H1 (cell line): ENCODE measurements at regions not wholly inside any gene's neighbourhood (a gene's known extent, or its start where the extent isn't known, plus 50 kb on each side); places are given as distances from the start of the nearest gene placed in this dataset.

Experiments used
- CTCF ChIA-PET: fragments of 300-600 bp; sonication (Branson Sonifier 250); formaldehyde crosslinking; loops from one replicate; lab custom pipeline; 2021; ENCODE audit not compliant: partially characterized antibody; lab: Charles Lee
- POLR2A ChIA-PET: fragments of 300-600 bp; sonication (Branson Sonifier 250); formaldehyde crosslinking; loops from one replicate; lab custom pipeline; 2021; ENCODE audit warnings: inconsistent platforms; ENCODE audit not compliant: partially characterized antibody; lab: Charles Lee
- DNase-seq, 2 experiments: peaks; one replicate each; pipeline versions ENCODE4 v3.0.0 to v3.0.0-alpha.2; 2010 to 2022; ENCODE audit warnings: low spot score in 2 of 2, low read depth in 1 of 2, mixed read lengths in 1 of 2
- FAIRE-seq: peaks from 2 replicates; lab custom pipeline; 2011; peaks lifted over from hg19 to GRCh38; lab: Jason Lieb, UNC
- H2AFZ ChIP-seq: 2 replicates; pipeline ENCODE4 v1.8.1; 2012; ENCODE audit warnings: low read length, inconsistent platforms
- H2AK5ac ChIP-seq: 2 replicates; pipeline ENCODE4 v1.6.1; 2013; ENCODE audit warnings: low read depth, low read length
- H2BK120ac ChIP-seq: replicated peaks from 2 replicates; pipeline ENCODE3; 2013; ENCODE audit warnings: low read depth, low read length, inconsistent platforms
- H2BK12ac ChIP-seq: 2 replicates; pipeline ENCODE4 v1.6.1; 2013; ENCODE audit warnings: low read depth, low read length
- H2BK15ac ChIP-seq: 2 replicates; pipeline ENCODE4 v1.6.1; 2013; ENCODE audit warnings: low read length
- H2BK20ac ChIP-seq: 2 replicates; pipeline ENCODE4 v1.6.1; 2013; ENCODE audit warnings: low read length
- H2BK5ac ChIP-seq: 2 replicates; pipeline ENCODE4 v1.6.1; 2013; ENCODE audit warnings: low read depth, low read length
- H3K14ac ChIP-seq: 2 replicates; pipeline ENCODE4 v1.6.1; 2013; ENCODE audit warnings: inconsistent platforms; ENCODE audit not compliant: insufficient read length
- H3K18ac ChIP-seq: 2 replicates; pipeline ENCODE4 v1.6.1; 2013; ENCODE audit warnings: low read length; ENCODE audit errors: extremely low read depth
- H3K23ac ChIP-seq: 2 replicates; pipeline ENCODE4 v1.6.1; 2013; ENCODE audit warnings: inconsistent platforms; ENCODE audit not compliant: insufficient read length
- H3K23me2 ChIP-seq: 2 replicates; pipeline ENCODE4 v1.6.1; 2013; ENCODE audit warnings: low read depth, low read length
- H3K27ac ChIP-seq: 2 replicates; pipeline ENCODE4 v1.6.1; 2011; ENCODE audit warnings: low read depth, low read length, inconsistent platforms
- H3K27me3 ChIP-seq, 4 experiments: replicated peaks in 1 of 4; 1 replicate in 1 of 4; 2 replicates in 3 of 4; pipeline versions ENCODE4 v1.6.1 to v1.8.1; 2011 to 2013; ENCODE audit warnings: low read length in 3 of 4, mild to moderate bottlenecking in 3 of 4, inconsistent platforms in 2 of 4, mixed read lengths in 2 of 4, moderate library complexity in 1 of 4; ENCODE audit not compliant: control insufficient read depth in 3 of 4, insufficient read depth in 3 of 4; ENCODE audit errors: extremely low read depth in 1 of 4
- H3K36me3 ChIP-seq, 4 experiments: 2 replicates each; pipeline versions ENCODE4 v1.6.1 to v1.8.1; 2011 to 2013; ENCODE audit warnings: mild to moderate bottlenecking in 4 of 4, low read length in 3 of 4, moderate library complexity in 2 of 4, control low read depth in 1 of 4, inconsistent platforms in 1 of 4; ENCODE audit not compliant: insufficient read depth in 4 of 4, control insufficient read depth in 2 of 4
- H3K4ac ChIP-seq: replicated peaks from 2 replicates; pipeline ENCODE3; 2013; ENCODE audit warnings: low read length, low read depth, mixed read lengths, inconsistent platforms; ENCODE audit not compliant: insufficient read length
- H3K4me1 ChIP-seq, 4 experiments: replicated peaks in 1 of 4; 1 replicate in 1 of 4; 2 replicates in 3 of 4; pipeline versions ENCODE4 v1.6.1 to v1.8.1; 2011 to 2013; ENCODE audit warnings: low read length in 3 of 4, inconsistent platforms in 2 of 4, mixed read lengths in 1 of 4; ENCODE audit not compliant: insufficient read depth in 4 of 4, control insufficient read depth in 3 of 4
- H3K4me2 ChIP-seq, 2 experiments: 2 replicates each; pipeline versions ENCODE4 v1.6.1 to v1.8.1; 2011 to 2013; ENCODE audit warnings: low read depth in 2 of 2, low read length in 2 of 2, control low read depth in 1 of 2, inconsistent platforms in 1 of 2, mild to moderate bottlenecking in 1 of 2; ENCODE audit not compliant: insufficient read depth in 1 of 2
- H3K4me3 ChIP-seq, 4 experiments: fragments of 200-600, 300-600 bp in 1 of 4; sonication (generic), shearing (Covaris generic), sonication (Bioruptor Twin) in 1 of 4; 2 replicates each; pipeline versions ENCODE4 v1.5.1 to v1.8.1; 2011 to 2016; ENCODE audit warnings: low read length in 4 of 4, low read depth in 3 of 4, control low read depth in 2 of 4, inconsistent platforms in 2 of 4, mild to moderate bottlenecking in 2 of 4, mixed read lengths in 1 of 4, moderate library complexity in 1 of 4; ENCODE audit not compliant: insufficient read depth in 2 of 4; ENCODE audit errors: extremely low read depth in 1 of 4
- H3K56ac ChIP-seq: replicated peaks from 2 replicates; pipeline ENCODE3; 2013; ENCODE audit warnings: low read depth, mild to moderate bottlenecking, mixed read lengths, low read length, inconsistent platforms; ENCODE audit not compliant: insufficient read length
- H3K79me1 ChIP-seq: 2 replicates; pipeline ENCODE4 v1.6.1; 2013; ENCODE audit warnings: low read depth, low read length, control low read depth
- H3K79me2 ChIP-seq, 2 experiments: 2 replicates each; pipeline versions ENCODE4 v1.6.1 to v1.8.1; 2012 to 2013; ENCODE audit warnings: low read length in 2 of 2, mild to moderate bottlenecking in 2 of 2, inconsistent platforms in 1 of 2; ENCODE audit not compliant: insufficient read depth in 2 of 2, control insufficient read depth in 1 of 2
- H3K9ac ChIP-seq, 4 experiments: replicated peaks in 1 of 4; 1 replicate in 1 of 4; 2 replicates in 3 of 4; pipeline versions ENCODE4 v1.6.1 to v1.8.1; 2011 to 2013; ENCODE audit warnings: low read depth in 3 of 4, low read length in 3 of 4, control low read depth in 2 of 4, mild to moderate bottlenecking in 2 of 4, moderate library complexity in 2 of 4, inconsistent platforms in 1 of 4; ENCODE audit errors: extremely low read depth in 1 of 4
- H3K9me3 ChIP-seq, 2 experiments: 2 replicates each; pipeline versions ENCODE4 v1.6.1 to v1.8.1; 2012 to 2013; ENCODE audit warnings: mild to moderate bottlenecking in 2 of 2, moderate library complexity in 2 of 2, control low read depth in 1 of 2, inconsistent platforms in 1 of 2, low read depth in 1 of 2, low read length in 1 of 2, mixed read lengths in 1 of 2; ENCODE audit not compliant: insufficient read depth in 2 of 2
- H4K20me1 ChIP-seq, 2 experiments: replicated peaks in 1 of 2; 2 replicates each; pipeline versions ENCODE3 to v1.8.1; 2011 to 2013; ENCODE audit warnings: inconsistent platforms in 2 of 2, low read length in 2 of 2, mild to moderate bottlenecking in 1 of 2; ENCODE audit not compliant: insufficient read depth in 2 of 2, control insufficient read depth in 1 of 2
- H4K5ac ChIP-seq: 2 replicates; pipeline ENCODE4 v1.6.1; 2013; ENCODE audit warnings: low read length, low read depth, mixed read lengths, inconsistent platforms; ENCODE audit not compliant: insufficient read length
- H4K8ac ChIP-seq: 2 replicates; pipeline ENCODE4 v1.8.0; 2013; ENCODE audit warnings: mild to moderate bottlenecking, moderate library complexity, low read length, inconsistent platforms; ENCODE audit not compliant: insufficient read depth; ENCODE audit errors: extremely low read depth
- H4K91ac ChIP-seq: replicated peaks from 2 replicates; pipeline ENCODE3; 2013; ENCODE audit warnings: low read length, mixed read lengths, inconsistent platforms; ENCODE audit not compliant: insufficient read length
- MAFK ChIP-seq: IDR thresholded peaks from 2 replicates; pipeline ENCODE4 v1.6.1; 2012; ENCODE audit warnings: low read depth, mild to moderate bottlenecking, improper control_type of control experiment, low read length
- MAX ChIP-seq: IDR thresholded peaks from 2 replicates; pipeline ENCODE4 v1.6.1; 2012; ENCODE audit warnings: inconsistent platforms
- NRF1 ChIP-seq: IDR thresholded peaks from 2 replicates; pipeline ENCODE4 v1.6.1; 2011; ENCODE audit warnings: mild to moderate bottlenecking, low read depth, low read length, improper control_type of control experiment
- RXRA ChIP-seq: IDR thresholded peaks from 2 replicates; pipeline ENCODE4 v1.6.1; 2011; ENCODE audit warnings: low read depth, mild to moderate bottlenecking, low read length, moderate library complexity; ENCODE audit not compliant: insufficient read depth
- WGBS, 2 experiments: shearing (Covaris generic) in 1 of 2; methylation state at CpG; one replicate each; pipeline versions ENCODE4 v1.1.6 to v1.1.7; 2013 to 2015; ENCODE audit warnings: low lambda C conversion rate in 2 of 2, mixed read lengths in 2 of 2, inconsistent platforms in 1 of 2, low coverage in 1 of 2, missing lambda C conversion rate in 1 of 2; ENCODE audit not compliant: insufficient replicate concordance in 2 of 2, insufficient coverage in 1 of 2, insufficient read length in 1 of 2; ENCODE audit errors: extremely low coverage in 1 of 2, missing lambda C conversion rate in 1 of 2; 5-methylcytosine and 5-hydroxymethylcytosine counted together

GRCh38 chr15:69536726-69537512, 84.3 kb downstream of the RPLP1 start:
- Histone ChIP-seq H3K18ac (no peak overlapping the region), H3K4me3 (no peak overlapping the region), H4K5ac (no peak overlapping the region), H3K27me3 (no peaks in the 10 kb centered on the region), H3K23ac (no peak overlapping the region), H2AK5ac (no peak overlapping the region), H3K36me3 (no peaks in the 10 kb centered on the region), H2BK15ac (peak overlapping the region; percentile 96; the same call in 1 of the 2 replicates), H4K8ac (no peak overlapping the region), H4K91ac (peak overlapping the region; percentile 6), H3K79me2 (no peaks in the 10 kb centered on the region), H2AFZ (0 out of 2 replicates have a peak overlapping the region, but pooled peaks have one; percentile 1), H3K79me1 (no peaks in the 10 kb centered on the region), H3K23me2 (no peaks in the 10 kb centered on the region), H2BK5ac (no peak overlapping the region), H3K14ac (no peak overlapping the region), H3K27ac (no peak overlapping the region), H2BK12ac (no peak overlapping the region), H3K56ac (no peak overlapping the region), H3K4ac (no peak overlapping the region), H3K9me3 (no peaks in the 10 kb centered on the region), H3K4me1 (peaks cover 2 to 4% (median 3%) of the 10 kb centered on the region in 4 experiments; a peak in 5 of 7 replicates), H3K9ac (no peak overlapping the region), H2BK120ac (no peak overlapping the region), H2BK20ac (no peak overlapping the region), H4K20me1 (no peaks in the 10 kb centered on the region), H3K4me2 (no peak overlapping the region)
- CTCF ChIA-PET: interaction anchor here (0.6 to 3.1 kb wide), 10 partner anchors 10 to 202 kb away, joined by 3 to 9 read pairs (median 4); no protein-coding TSS in a partner anchor
- peak; percentile 7 for FAIRE-seq
- peak in 1 of 2 experiments; percentile 48 for DNase-seq
- POLR2A ChIA-PET: no interaction called here
- 82% methylated on average over 7 of the region's 7 CpGs; no CpG with 5 or more reads in 1 of the 2 experiments for WGBS, 2 experiments
- TF ChIP-seq MAX (peak; percentile 59), MAFK (no peak), RXRA (no peak), NRF1 (no peak)
